CD4-positive, alpha-beta T cell (primary cell): ENCODE measurements at regions not wholly inside any gene's neighbourhood (a gene's known extent, or its start where the extent isn't known, plus 50 kb on each side); places are given as distances from the start of the nearest gene placed in this dataset.

Source experiments
- ATAC-seq: fragments of 200-7000 bp; cut with Tn5 transposase; one replicate; pipeline ENCODE4 v1.10.0; 2022; ENCODE audit warnings: mild to moderate bottlenecking; ENCODE audit not compliant: poor library complexity
- CTCF ChIA-PET: fragments of 350-600 bp; sonication (Branson Sonifier 250); formaldehyde crosslinking; loops from one replicate; lab custom pipeline; 2021; ENCODE audit warnings: antibody characterized with exemption, inconsistent platforms; lab: Charles Lee
- POLR2A ChIA-PET: fragments of 350-600 bp; sonication (Branson Sonifier 250); formaldehyde crosslinking; loops from one replicate; lab custom pipeline; 2021; ENCODE audit warnings: antibody characterized with exemption, inconsistent platforms; lab: Charles Lee
- DNase-seq, 14 experiments: peaks; one replicate each; pipeline ENCODE4 v3.0.0-alpha.2; 2013 to 2020; ENCODE audit warnings: mixed read lengths in 2 of 14
- H3K27ac ChIP-seq, 2 donors: one replicate each; pipeline versions ENCODE4 v1.5.1 to v1.7.0; 2013; ENCODE audit warnings: low read length in 2 of 2, low read depth in 1 of 2, mild to moderate bottlenecking in 1 of 2
- H3K27me3 ChIP-seq, 2 experiments: 1 replicate in 1 of 2; 2 replicates in 1 of 2; pipeline versions ENCODE4 v1.6.1 to v1.7.0; 2013; ENCODE audit warnings: low read length in 2 of 2, control low read depth in 1 of 2, mild to moderate bottlenecking in 1 of 2, moderate library complexity in 1 of 2; ENCODE audit not compliant: insufficient read depth in 2 of 2, control insufficient read depth in 1 of 2
- H3K36me3 ChIP-seq: one replicate; pipeline ENCODE4 v1.6.1; 2013; ENCODE audit warnings: low read length, control low read depth; ENCODE audit not compliant: insufficient read depth
- H3K4me1 ChIP-seq: one replicate; pipeline ENCODE4 v1.6.1; 2013; ENCODE audit warnings: low read length, control low read depth; ENCODE audit not compliant: insufficient read depth
- H3K4me3 ChIP-seq: one replicate; pipeline ENCODE4 v1.5.1; 2013; ENCODE audit warnings: mild to moderate bottlenecking, low read length, moderate library complexity
- H3K9me3 ChIP-seq, 2 experiments: 1 replicate in 1 of 2; 2 replicates in 1 of 2; pipeline versions ENCODE4 v1.6.1 to v1.7.0; 2013; ENCODE audit warnings: low read length in 2 of 2, mild to moderate bottlenecking in 2 of 2, control low read depth in 1 of 2, moderate library complexity in 1 of 2; ENCODE audit not compliant: control insufficient read depth in 1 of 2, insufficient read depth in 1 of 2
- H3K27ac Mint-ChIP-seq: one replicate; pipeline ENCODE4 v1.8.0; 2020; ENCODE audit warnings: mixed read lengths
- H3K27me3 Mint-ChIP-seq: one replicate; pipeline ENCODE4 v1.8.0; 2021; ENCODE audit warnings: mixed read lengths
- H3K36me3 Mint-ChIP-seq: one replicate; pipeline ENCODE4 v1.8.0; 2021; ENCODE audit warnings: low read depth, mixed read lengths
- H3K4me1 Mint-ChIP-seq: one replicate; pipeline ENCODE4 v1.8.0; 2021; ENCODE audit warnings: low read depth, mixed read lengths
- H3K4me3 Mint-ChIP-seq: one replicate; pipeline ENCODE4 v1.8.0; 2020; ENCODE audit warnings: mild to moderate bottlenecking, mixed read lengths
- H3K9me3 Mint-ChIP-seq: one replicate; pipeline ENCODE4 v1.8.0; 2020; ENCODE audit warnings: mixed read lengths
- intact Hi-C, 2 experiments: fragments of 100-400 bp; cut with DNase I in 1 of 2; cut with micrococcal nuclease in 1 of 2; formaldehyde crosslinking; loops; one replicate each; pipeline versions ENCODE4 v1.15.1 to v1.9.0; 2023 to 2025; cut with DNase I, micrococcal nuclease
- TF ChIP-seq, protein P1 (sequence below): fragments of 200-600 bp; IDR thresholded peaks from one replicate; pipeline ENCODE4 v1.8.0; 2022; ENCODE audit warnings: antibody characterized with exemption, mild to moderate bottlenecking

DNA sequence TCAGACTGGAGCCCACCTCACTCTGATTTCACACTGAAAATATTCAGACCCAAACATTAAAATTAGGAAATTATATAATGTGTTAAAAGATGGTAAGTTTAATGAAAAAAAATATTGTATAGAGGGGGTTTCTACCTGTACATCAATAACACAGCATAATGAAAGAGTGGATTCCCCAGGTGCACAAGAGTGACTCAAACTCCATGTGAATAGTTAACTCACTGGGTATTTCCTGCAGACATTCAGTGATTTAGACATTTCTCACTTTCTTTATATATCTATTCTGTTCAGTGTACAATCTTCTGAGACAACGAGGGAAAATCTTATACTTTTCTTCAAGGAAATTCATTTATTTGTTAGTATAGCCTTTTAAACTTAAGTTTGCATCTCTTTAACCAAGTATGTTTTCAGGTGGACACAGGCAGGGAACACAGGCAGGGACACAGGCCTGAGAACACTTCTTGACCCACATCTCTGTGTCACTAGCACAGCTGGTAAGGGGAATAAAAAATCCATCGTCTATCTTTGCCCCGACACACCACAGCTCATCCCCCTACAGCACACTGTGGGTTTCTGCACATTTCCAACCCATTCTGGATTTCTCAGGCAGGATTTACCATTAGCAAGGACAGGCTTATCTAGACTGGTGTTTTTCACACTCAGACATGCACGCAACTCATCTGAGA lies 525.5 kb upstream of the BOD1L1 start:
- intact Hi-C loops = no loop called here
- no peaks in the 10 kb centered on the region for H3K4me1 ChIP-seq
- Mint-ChIP-seq H3K36me3 (no peaks in the 10 kb centered on the region), H3K27me3 (no peaks in the 10 kb centered on the region), H3K4me3 (no peak overlapping the region), H3K9me3 (no peaks in the 10 kb centered on the region), H3K4me1 (no peaks in the 10 kb centered on the region), H3K27ac (no peak overlapping the region)
- no peak overlapping the region for H3K4me3 ChIP-seq
- no peak for DNase-seq
- H3K36me3 ChIP-seq = no peaks in the 10 kb centered on the region
- H3K27ac ChIP-seq = no peak overlapping the region
- TF ChIP-seq, protein P1, sequence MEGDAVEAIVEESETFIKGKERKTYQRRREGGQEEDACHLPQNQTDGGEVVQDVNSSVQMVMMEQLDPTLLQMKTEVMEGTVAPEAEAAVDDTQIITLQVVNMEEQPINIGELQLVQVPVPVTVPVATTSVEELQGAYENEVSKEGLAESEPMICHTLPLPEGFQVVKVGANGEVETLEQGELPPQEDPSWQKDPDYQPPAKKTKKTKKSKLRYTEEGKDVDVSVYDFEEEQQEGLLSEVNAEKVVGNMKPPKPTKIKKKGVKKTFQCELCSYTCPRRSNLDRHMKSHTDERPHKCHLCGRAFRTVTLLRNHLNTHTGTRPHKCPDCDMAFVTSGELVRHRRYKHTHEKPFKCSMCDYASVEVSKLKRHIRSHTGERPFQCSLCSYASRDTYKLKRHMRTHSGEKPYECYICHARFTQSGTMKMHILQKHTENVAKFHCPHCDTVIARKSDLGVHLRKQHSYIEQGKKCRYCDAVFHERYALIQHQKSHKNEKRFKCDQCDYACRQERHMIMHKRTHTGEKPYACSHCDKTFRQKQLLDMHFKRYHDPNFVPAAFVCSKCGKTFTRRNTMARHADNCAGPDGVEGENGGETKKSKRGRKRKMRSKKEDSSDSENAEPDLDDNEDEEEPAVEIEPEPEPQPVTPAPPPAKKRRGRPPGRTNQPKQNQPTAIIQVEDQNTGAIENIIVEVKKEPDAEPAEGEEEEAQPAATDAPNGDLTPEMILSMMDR = no peak
- no peaks in the 10 kb centered on the region for H3K27me3 ChIP-seq
- POLR2A ChIA-PET = no interaction called here
- H3K9me3 ChIP-seq = no peaks in the 10 kb centered on the region
- ATAC-seq = no peak
- CTCF ChIA-PET = no interaction called here

DNA sequence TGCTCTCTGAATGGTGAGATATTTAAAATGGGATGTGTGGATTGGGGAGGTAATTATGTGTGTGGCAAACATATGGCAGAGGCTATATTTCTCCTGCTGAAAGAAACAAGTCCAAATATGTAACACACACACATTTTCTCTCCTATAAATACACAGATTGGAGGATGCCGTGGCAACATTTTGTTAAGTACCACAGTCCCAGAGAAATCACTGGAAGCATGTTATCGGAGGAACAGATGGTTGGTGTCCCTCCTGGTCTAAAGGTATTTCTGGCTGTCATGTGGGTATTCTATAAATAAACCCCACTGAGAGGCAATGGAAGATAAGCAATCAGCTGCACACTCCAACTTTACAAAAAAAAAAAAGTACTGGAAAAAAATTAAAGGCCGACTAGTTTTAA lies 528.3 kb upstream of the BOD1L1 start:
- Histone ChIP-seq H3K36me3 (no peaks in the 10 kb centered on the region), H3K9me3 (no peaks in the 10 kb centered on the region), H3K27me3 (no peaks in the 10 kb centered on the region), H3K4me3 (no peak overlapping the region), H3K4me1 (no peaks in the 10 kb centered on the region), H3K27ac (no peak overlapping the region)
- DNase-seq (no peak), ATAC-seq (no peak)
- POLR2A ChIA-PET = no interaction called here
- Mint-ChIP-seq H3K36me3 (no peaks in the 10 kb centered on the region), H3K4me3 (no peak overlapping the region), H3K27me3 (no peaks in the 10 kb centered on the region), H3K4me1 (no peaks in the 10 kb centered on the region), H3K9me3 (no peaks in the 10 kb centered on the region), H3K27ac (no peak overlapping the region)
- CTCF ChIA-PET = no interaction called here
- TF ChIP-seq, protein P1 = no peak
- intact Hi-C loops = no loop called here

DNA sequence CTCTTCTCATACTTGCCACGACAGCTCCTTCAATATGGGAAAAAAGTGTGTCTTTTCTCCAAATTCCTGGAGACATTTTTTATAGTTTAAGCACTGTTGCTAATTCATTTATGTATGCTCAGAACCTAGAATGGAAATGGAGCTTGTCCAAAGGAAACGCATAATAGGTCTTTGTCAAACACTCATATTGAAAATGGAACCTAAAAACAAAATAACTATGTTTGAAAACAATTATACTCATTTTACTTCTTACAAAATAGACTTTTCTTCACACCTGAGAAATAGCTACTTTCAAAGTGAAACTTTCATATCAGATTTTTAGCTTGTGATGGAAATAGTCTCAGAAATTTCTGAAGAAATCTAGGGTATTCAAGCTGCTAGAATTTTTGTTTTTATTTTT lies 529.7 kb upstream of the BOD1L1 start:
- no peak overlapping the region for H3K4me3 Mint-ChIP-seq
- TF ChIP-seq, protein P1 = no peak
- Histone ChIP-seq H3K27ac (no peak overlapping the region), H3K4me3 (no peak overlapping the region), H3K36me3 (no peaks in the 10 kb centered on the region), H3K27me3 (no peaks in the 10 kb centered on the region), H3K9me3 (no peaks in the 10 kb centered on the region), H3K4me1 (no peaks in the 10 kb centered on the region)
- ChIA-PET POLR2A (no interaction called here), CTCF (no interaction called here)
- no peaks in the 10 kb centered on the region for H3K4me1 Mint-ChIP-seq
- intact Hi-C loops = no loop called here
- H3K9me3 Mint-ChIP-seq = no peaks in the 10 kb centered on the region
- no peak overlapping the region for H3K27ac Mint-ChIP-seq
- DNase-seq (no peak), ATAC-seq (no peak)
- H3K36me3 Mint-ChIP-seq = no peaks in the 10 kb centered on the region
- no peaks in the 10 kb centered on the region for H3K27me3 Mint-ChIP-seq
